Hepatocyte (in vitro differentiated cells): ENCODE measurements at regions not wholly inside any gene's neighbourhood (a gene's known extent, or its start where the extent isn't known, plus 50 kb on each side); places are given as distances from the start of the nearest gene placed in this dataset.

Experiments used
- CTCF ChIP-seq: fragments of 200-600 bp; sonication (generic); IDR thresholded peaks from 2 replicates; pipeline ENCODE4 v1.5.1; 2016; ENCODE audit warnings: antibody characterized with exemption, mild to moderate bottlenecking; ENCODE audit not compliant: poor library complexity
- EZH2 ChIP-seq: fragments of 200-600 bp; sonication (generic); IDR thresholded peaks from 2 replicates; pipeline ENCODE4 v1.6.1; 2016; ENCODE audit warnings: antibody characterized with exemption, mild to moderate bottlenecking, borderline replicate concordance
- EZH2phosphoT487 ChIP-seq: fragments of 200-600 bp; sonication (generic); IDR thresholded peaks from one replicate; pipeline ENCODE4 v1.6.1; 2018; ENCODE audit warnings: antibody characterized with exemption, mild to moderate bottlenecking, low read depth, moderate library complexity; ENCODE audit not compliant: unreplicated experiment, severe bottlenecking

- TF ChIP-seq CTCF, result no peak
- no peak for TF ChIP-seq EZH2
- no peak for TF ChIP-seq EZH2phosphoT487
Measured at GRCh38 chr17:77356109-77356689, 215.4 kb downstream of the SEC14L1 start.
